ENCODE measurements at regions not wholly inside any gene's neighbourhood (a gene's known extent, or its start where the extent isn't known, plus 50 kb on each side); places are given as distances from the start of the nearest gene placed in this dataset.

GRCh38 chr2:150110548-150110947, 376.9 kb downstream of the RND3 start:
- intact Hi-C loops (cut with micrococcal nuclease) = no loop called here

DNA sequence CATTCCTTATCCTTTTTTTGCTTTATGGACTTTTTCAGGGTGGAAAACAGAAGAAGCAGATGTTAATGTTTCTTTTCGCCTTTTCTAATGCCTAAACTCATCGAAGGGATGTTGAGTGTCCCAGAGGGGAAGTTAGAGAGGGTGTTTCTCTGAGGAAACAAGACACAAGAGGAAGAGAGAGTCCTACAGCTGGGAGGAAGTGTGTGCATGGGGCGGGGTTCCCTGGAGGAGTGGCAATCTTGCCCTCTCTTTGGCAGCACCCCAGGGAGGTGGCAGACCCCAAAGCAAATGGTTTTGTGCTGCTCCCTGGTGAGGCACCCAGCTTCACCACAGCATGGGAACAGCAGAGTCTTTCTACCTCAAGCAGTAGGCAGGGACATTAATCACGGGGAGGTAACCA, 377.6 kb downstream of the RND3 start:
- intact Hi-C loops (cut with micrococcal nuclease) = no loop called here

DNA sequence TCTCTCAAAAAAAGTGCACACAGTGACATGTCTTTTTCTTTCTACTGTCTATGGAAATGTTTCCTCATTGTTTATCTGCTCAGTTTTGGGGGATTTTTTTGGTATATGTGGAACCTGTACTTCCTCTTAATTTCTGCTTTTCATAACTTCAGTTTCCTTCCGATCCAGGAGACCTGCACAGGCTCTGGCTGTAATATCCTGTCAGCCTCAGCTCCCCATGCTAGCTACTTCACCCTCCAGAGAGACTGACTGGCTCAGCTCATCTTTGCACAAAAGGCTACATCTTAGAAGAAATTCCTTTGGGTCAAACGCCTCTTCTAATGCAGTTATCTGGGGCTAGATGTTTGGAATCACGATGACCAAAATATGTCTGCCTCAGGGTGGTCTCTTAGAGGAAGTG, 378.4 kb downstream of the RND3 start:
- intact Hi-C loops (cut with micrococcal nuclease) = no loop called here

- intact Hi-C loops (cut with micrococcal nuclease) = no loop called here
These were observed 379.7 kb downstream of the RND3 start for GRCh38 chr2:150107816-150108215.

DNA sequence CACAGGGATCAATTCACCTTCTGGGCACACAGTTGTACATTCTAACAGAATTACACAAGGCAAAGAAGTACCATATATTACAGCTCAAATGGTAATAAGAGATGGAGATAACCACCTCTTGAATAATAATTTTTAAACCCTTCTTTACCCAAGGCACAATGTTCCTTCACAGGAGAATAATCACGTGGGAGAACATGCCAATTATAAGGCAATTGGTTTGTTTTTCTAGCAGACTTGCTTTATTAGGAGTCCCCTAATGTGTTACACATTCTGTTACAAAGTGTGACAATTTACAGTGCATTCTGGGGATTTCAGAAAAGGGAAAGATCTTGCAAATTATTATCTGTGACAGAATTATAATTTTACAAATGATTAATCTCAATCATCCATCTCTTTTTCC, 380.3 kb downstream of the RND3 start:
- intact Hi-C loops (cut with micrococcal nuclease) = no loop called here

DNA sequence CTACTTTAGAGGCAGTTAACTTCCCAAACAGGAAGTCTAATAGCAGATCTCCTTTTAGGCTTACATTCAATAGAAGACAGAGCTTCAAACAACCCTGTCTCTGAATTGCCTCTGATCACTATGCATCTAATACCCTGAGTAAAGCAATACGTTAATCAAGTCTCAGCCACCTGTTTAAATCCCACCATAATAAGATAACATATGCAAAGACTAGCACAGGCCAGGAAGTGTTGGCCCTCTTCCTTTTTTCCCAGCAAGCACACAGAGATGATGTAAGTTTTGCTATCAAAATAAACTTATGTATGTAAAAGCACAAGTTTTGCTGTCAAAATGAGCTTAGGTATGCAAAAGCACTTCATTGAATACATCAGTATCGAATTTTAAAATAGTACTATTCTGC, 385.5 kb downstream of the RND3 start:
- intact Hi-C loops (cut with micrococcal nuclease) = no loop called here

DNA sequence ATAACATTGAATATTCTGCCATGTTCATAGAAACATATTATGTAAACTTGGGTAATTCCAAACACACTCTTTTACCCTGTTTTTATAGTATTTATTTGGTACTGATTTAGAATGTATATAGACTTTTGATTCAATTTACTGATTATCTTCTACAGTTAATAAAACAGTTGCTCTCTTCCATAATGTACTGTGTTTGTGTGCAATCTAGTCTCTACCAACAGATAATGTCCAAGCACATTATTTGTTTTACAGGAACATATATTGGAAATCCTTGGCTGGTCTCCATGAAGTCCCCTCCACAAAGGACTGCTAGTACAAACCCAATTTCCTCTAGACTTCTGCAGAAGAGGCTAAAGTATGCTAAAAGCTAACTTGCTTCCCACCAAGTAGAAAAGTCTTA, 386.6 kb downstream of the RND3 start:
- intact Hi-C loops (cut with micrococcal nuclease) = no loop called here

- intact Hi-C loops (cut with micrococcal nuclease) = no loop called here
These were observed 387.1 kb downstream of the RND3 start for GRCh38 chr2:150100336-150100735.

DNA sequence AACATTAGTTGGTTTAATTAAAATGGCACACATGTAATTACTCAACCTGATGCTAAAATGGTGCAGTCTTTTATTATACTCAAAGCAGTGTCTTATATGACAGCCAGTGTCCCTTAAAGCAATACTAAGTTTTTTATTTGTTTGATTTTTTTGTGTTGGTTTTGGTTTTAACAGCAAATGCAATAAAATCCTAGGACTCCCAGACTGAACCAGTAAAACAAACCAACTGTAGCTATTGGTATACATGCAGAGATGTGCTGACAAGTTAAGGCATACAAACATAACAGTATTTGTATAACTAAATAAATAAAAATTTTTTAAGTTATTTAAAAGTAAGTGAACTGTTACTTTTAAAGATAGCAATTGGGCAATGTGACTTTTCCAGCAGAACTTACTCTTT, 387.7 kb downstream of the RND3 start:
- intact Hi-C loops (cut with micrococcal nuclease) = no loop called here

- intact Hi-C loops (cut with micrococcal nuclease) = no loop called here
These were observed 389.5 kb downstream of the RND3 start for GRCh38 chr2:150097901-150098531.

DNA sequence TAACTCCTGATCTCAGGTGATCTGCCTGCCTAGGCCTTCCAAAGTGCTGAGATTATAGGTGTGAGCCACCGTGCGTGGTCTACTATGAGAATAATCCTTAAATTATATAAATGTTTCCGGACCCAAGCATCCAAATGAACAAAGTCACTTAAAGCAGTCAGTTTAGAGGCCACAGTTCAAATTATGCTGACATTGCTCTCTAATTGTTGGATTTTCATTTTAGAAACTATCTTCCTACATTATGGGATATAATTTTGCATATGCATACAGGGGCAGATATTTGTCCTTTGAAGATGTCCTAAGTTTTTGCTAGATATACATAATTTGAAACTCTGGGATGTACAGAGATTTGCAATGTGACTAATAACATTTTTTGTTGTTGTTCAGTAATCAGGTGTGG, 390.1 kb downstream of the RND3 start:
- intact Hi-C loops (cut with micrococcal nuclease) = no loop called here

GRCh38 chr2:150095361-150096095, 391.9 kb downstream of the RND3 start:
- intact Hi-C loops (cut with micrococcal nuclease) = no loop called here

DNA sequence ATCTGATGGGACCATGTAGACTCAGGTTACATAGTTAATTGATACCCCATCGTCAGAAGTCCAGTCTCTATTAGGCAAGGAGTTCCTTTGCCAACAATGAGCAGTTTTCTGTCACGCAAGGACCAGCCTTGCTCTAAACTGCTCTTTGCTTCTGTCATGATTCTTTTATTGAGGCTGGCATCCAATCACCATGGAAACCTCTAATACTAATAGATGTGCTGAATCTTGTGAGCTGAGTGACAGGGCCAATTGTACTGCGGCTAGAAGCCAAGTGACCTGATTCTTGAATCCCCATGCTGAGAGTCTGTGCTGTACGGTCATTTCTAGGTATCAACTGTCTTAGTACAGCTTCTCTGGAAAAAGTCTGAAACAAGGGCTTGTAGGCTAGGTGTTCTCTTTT, 395.6 kb downstream of the RND3 start:
- intact Hi-C loops (cut with micrococcal nuclease) = no loop called here

GRCh38 chr2:150090031-150090430, 397.4 kb downstream of the RND3 start:
- intact Hi-C loops (cut with micrococcal nuclease) = no loop called here

DNA sequence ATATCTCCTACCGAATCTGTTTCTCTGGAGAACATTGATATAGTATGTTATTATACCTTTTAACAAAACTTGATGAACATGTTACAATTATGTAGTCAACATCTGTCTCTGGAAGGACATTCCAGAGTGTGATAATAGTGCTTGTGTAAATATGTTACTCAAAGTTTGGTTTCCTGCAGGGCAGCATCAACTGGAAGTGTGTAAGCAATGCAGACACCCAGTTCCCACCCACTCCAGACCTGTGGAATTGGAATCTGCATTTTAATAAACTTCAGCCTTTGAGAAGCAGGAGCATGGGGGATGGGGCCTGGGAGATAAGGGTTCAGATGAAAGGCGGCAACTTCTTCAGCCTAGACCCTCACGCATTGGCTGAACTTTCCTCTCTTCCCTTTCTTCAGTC, 398.9 kb downstream of the RND3 start:
- intact Hi-C loops (cut with micrococcal nuclease) = no loop called here

DNA sequence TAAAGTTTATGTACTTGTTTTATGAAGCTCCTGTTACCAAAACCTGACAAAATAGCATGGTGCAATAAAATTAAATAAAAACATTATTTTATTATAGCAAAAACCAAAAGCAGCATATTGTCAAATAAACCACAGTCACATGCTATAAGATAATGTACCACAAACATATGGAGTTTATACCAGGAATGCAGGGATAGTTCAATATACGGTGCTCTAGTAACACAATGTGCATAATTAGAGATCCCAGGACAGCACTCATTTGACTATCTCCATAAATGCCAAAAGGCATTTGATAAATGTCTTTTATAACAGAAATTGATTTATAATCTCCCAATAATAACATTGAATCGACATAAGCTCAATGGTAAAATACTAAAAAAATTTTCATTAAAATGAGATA, 402.0 kb downstream of the RND3 start:
- intact Hi-C loops (cut with micrococcal nuclease) = no loop called here

DNA sequence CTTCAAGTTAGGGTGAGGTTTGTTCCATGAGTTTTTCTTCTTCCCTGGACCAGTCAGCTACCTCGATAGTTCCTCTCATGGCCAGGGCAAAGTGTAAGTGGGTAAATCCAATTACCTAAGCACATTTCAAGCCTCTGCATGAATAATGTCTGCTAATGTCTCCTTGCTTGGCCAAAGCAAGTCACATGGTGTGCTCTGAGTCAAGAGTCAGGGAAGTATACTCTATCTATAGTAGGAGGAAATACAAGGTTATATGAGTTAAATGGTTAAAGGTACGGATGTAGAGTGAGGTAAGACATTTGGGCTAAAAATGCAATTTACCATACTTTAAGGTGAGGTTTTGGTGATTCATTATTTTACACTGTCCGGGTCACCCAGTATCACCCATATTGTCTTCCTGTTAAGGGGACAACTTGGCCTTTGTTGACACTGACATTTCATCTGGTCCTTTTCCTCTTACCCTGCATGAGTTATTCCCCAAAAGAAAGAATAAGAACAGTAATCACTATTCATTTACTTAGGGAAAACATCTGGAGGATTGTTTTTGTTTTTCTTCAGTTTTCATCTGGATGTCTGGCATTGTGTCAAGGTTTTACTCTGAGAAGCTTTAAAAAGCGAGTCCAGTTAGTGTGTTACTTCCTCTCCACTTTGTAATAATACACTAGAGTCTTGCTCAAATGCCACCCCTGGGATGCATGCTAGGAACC, 405.5 kb downstream of the RND3 start:
- intact Hi-C loops (cut with micrococcal nuclease) = no loop called here

- intact Hi-C loops (cut with micrococcal nuclease) = no loop called here
These were observed 411.2 kb downstream of the RND3 start for GRCh38 chr2:150076281-150076680.

GRCh38 chr2:150075831-150076230, 411.6 kb downstream of the RND3 start:
- intact Hi-C loops (cut with micrococcal nuclease) = no loop called here

DNA sequence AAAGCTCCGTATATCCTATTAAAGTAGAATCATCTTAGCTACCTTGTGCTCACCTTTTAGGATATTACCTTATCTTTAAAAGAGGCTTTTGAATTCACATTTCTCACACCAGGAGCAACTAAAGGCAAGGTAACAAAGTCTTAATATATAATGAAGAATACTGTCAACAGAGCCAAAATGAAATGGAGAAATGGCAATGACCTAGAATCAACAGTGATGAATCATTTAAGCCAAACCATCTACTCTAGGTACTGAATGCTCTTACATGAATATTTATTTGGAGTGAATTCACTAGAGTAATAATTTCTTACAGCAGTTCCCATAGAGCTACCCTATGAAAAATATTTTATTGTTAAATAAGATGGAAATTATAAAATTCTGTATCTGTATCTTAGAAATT, 421.0 kb downstream of the RND3 start:
- intact Hi-C loops (cut with micrococcal nuclease) = no loop called here

DNA sequence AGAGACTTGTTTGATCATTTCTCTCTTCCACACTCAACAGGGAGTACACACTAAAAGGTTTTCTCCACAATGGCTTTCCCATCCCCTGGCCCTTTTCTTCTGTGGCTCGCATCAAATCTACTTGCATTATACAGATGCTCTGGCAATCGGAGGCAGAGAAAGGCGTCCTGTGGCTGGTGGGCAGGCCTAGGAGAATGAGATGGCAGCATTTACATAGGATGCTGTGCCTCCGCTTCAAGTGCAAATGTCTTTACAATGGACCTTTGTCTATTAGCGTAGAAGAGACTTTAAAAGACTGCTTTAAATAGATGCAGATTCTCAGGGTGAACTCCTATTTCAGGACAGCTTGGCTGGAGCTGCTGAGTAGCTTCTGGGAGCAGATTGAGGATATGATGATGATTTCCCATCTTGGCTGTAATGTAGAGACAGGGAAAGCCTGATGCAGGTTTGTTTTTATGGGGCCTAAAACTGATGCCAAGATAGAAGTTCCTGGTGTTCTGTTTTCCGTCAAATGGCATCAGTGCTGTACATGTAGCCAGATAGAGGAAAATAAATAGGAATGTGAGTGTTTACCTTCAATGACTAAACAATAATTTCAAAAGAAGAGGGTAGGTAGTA, 423.4 kb downstream of the RND3 start:
- intact Hi-C loops (cut with micrococcal nuclease) = no loop called here

- intact Hi-C loops (cut with micrococcal nuclease) = no loop called here
These were observed 424.0 kb downstream of the RND3 start for GRCh38 chr2:150063432-150063889.
